Retinal pigment epithelial cell (primary cell): ENCODE measurements at regions not wholly inside any gene's neighbourhood (a gene's known extent, or its start where the extent isn't known, plus 50 kb on each side); places are given as distances from the start of the nearest gene placed in this dataset.

Source experiments
- DNase-seq: peaks from one replicate; pipeline ENCODE4 v3.0.0-alpha.2; 2010; ENCODE audit warnings: low read depth
- H3K4me3 ChIP-seq: 2 replicates; pipeline ENCODE4 v1.5.1; 2011; ENCODE audit warnings: mild to moderate bottlenecking, low read length, control low read depth, moderate library complexity
- CTCF ChIP-seq: conservative IDR thresholded peaks from 2 replicates; pipeline ENCODE4 v1.5.1; 2011; ENCODE audit warnings: low read depth, low read length, control low read depth, inconsistent platforms

- H3K4me3 ChIP-seq: no peak overlapping the region
- no peak for DNase-seq
- no peak for TF ChIP-seq CTCF
These were observed 62.0 kb upstream of the ARHGAP42 start for GRCh38 chr11:100625041-100625440.

GRCh38 chr11:100629671-100630070 is 57.4 kb upstream of the ARHGAP42 start:
- DNase-seq: no peak
- no peak overlapping the region for H3K4me3 ChIP-seq

GRCh38 chr11:100630898-100631297 is 56.2 kb upstream of the ARHGAP42 start:
- no peak for TF ChIP-seq CTCF
- no peak for DNase-seq
- H3K4me3 ChIP-seq: no peak overlapping the region

More at GRCh38 chr11:100629671-100630070, 57.4 kb upstream of the ARHGAP42 start:
- no peak for TF ChIP-seq CTCF

DNA sequence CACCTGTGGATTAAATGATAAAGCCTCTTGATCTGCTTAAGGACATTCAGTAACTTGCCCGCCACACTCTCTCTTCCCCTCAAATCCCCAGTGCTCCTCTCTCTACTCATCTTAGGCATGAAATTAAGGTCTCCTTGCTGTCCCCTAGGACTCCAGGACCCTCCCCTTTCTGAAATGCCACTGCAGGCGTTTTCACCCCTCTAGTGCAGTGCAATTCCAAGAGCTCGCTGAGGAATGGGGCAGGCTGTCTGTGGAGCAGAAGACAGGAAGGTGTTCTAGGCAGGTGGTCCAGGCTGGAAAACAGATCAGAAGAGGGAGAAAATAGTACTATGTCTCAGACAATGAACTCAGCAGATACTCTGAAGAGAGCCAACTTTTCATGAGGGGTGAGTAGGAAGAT is 55.8 kb upstream of the ARHGAP42 start:
- no peak overlapping the region for H3K4me3 ChIP-seq
- no peak for TF ChIP-seq CTCF
- DNase-seq: no peak

GRCh38 chr11:100632941-100633452 is 54.1 kb upstream of the ARHGAP42 start:
- H3K4me3 ChIP-seq: no peak overlapping the region
- peak; percentile 76 for DNase-seq
- no peak for TF ChIP-seq CTCF

DNA sequence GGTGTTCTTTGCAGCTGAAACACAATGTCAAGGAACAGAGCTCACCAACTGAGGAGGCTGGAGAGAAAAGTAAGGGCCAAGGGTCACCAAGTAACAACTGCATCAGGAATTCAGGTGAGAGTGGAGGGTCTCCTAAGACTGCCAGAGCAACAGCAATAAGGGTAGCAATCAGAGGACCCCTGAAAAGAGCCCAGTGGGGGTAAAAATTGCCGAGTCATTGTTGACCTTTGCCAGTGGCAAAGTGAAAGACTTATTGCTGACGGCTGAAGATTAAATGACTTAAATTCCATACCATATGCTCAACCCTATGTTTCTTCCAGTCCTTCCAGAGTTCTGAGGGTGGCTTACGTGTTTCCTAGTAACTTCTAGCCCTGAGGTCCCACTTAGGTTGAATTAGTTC is 51.9 kb upstream of the ARHGAP42 start:
- no peak for TF ChIP-seq CTCF
- no peak for DNase-seq
- H3K4me3 ChIP-seq: no peak overlapping the region

DNA sequence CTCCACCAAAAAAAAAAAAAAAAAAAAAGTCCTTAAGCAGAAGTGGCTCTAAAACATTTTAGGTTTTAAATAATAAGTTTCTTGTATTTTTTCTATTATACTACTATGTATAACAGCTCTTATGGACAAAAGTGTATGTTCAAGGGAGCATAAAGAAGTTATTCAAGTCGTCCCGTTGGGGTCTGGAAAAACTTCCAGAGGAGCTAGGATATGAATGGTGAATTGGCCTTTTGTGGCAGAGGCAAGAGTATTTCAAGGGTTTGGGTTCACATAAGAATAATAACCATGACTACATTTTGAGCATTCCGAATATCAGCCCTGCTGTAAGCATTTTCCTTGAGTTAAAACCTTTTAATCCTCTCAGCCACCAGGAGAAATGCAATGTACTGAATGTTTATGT is 50.6 kb upstream of the ARHGAP42 start:
- no peak overlapping the region for H3K4me3 ChIP-seq
- DNase-seq: no peak
- no peak for TF ChIP-seq CTCF
